HG03460 (cell line): ENCODE measurements at regions not wholly inside any gene's neighbourhood (a gene's known extent, or its start where the extent isn't known, plus 50 kb on each side); places are given as distances from the start of the nearest gene placed in this dataset.
"Not testable (repeated sequence)": the region's sequence is repeated elsewhere in the genome, so short reads cannot be mapped to it uniquely, and the experiment has no call there.

Experiments
- ATAC-seq: cut with Tn5 transposase; IDR thresholded peaks from one replicate; pipeline ENCODE4 v1.9.1; 2021; ENCODE audit not compliant: unreplicated experiment

GRCh38 chr13:44848920-44849676 lies 140.2 kb downstream of the NUFIP1 start:
- no peak for ATAC-seq

DNA sequence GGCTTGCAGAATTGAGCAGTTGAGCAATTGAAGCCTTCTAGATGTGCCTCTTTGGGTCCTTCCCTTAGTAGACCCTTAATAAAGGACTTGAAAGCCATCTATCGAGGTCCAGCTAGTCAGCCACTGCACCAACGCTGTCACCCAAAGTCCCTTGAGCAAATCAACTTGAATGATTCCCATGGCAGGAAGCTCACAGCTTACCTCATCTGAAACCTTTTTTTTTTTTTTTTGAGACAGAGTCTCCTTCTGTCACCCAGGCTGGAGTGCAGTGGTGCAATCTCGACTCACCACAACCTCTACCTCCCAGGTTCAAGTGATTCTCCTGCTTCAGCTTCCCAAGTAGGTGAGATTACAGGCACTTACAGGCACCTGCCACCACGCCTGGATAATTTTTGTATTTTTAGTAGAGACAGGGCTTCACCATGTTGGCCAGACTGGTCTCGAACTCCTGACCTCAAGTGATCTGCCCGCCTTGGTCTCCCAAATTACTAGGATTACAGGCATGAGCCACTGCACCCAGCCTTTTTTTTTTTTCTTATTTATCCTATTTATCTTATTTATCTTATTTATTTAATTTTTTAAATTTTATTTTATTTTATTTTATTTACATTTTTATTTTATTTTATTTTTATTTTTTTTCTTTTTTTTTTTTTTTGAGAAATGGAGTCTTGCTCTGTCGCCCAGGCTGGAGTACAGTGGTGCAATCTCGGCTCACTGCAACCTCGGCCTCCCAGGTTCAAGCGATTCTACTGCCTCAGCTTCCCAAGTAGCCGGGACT lies 143.8 kb downstream of the NUFIP1 start:
- ATAC-seq = not testable (repeated sequence)

DNA sequence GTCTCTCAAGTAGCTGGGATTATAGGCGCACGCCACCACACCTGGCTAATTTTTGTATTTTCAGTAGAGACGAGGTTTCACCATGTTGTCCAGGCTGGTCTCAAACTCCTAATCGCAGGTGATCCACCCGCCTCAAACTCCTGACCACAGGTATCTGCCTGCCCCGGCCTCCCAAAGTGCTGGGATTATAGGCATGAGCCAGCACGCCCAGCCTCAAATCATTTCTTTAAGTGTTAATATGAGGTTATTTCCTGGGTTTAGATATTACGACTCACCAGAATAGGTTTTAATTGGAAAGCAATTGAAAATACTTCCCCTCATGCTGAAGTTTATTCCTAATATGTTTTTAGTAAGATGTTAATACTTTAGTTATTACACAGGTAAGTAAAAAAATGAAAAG lies 144.5 kb downstream of the NUFIP1 start:
- no peak for ATAC-seq

DNA sequence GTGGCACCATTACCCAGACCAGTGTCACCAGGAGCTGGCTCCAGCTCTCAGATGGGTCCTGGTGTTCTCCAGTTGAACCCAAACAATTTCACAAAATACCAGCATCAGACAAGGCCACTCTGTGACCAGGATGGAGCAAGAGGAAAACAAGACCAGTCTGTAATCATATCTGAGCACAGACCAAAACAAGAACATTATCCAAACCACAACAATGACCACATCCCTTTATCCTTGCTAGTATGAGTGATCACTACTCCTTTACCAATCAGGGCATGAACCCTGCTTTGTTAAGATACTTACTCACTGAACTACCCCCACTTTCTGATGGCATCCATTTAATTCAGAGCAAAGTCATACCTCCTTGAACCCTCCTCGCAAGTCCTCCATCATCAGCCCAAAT lies 145.9 kb downstream of the NUFIP1 start:
- no peak for ATAC-seq

- no peak for ATAC-seq
These were observed 147.1 kb downstream of the NUFIP1 start for GRCh38 chr13:44842158-44842557.

DNA sequence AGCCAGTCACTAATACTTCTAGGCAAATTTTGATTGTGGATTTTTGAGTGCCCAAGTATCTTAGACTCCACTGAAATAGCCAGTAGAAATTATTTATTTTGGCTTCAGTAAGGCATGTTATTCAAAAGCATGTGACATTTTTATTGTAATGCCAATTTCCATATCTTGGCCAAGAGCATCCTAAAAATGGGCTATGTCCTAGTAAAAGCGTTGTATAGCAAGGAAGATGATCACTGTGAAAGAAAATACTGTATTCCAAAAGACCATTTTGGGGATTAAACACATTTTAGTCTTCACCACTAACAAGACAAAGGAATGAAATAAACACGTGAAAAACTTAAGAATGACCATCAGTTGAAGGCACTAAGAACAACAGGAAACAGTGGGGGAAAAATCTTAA lies 149.1 kb downstream of the NUFIP1 start:
- no peak for ATAC-seq

GRCh38 chr13:44837250-44837649 lies 152.0 kb downstream of the NUFIP1 start:
- no peak for ATAC-seq

GRCh38 chr13:44834404-44834803 lies 154.9 kb downstream of the NUFIP1 start:
- no peak for ATAC-seq

DNA sequence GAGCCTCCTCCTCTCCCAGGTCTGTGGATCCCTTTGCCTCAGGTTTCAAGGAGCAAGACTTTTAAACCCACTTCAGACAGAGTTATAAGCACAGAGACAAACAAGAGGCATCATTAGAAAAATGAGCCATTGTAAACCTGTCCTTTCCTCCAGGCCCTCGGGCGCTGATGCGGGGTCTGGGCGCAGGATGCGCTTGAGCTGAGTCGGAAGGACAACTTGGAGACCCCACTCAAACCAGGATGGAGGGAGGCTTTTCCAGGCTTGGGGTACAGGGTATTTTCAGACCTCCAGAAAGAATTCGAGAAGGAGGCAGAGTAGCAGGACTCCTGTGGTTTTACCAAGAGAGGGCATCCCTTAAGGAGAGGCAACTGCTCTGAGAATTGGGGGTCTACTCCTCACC lies 155.6 kb downstream of the NUFIP1 start:
- ATAC-seq = no peak

- ATAC-seq = no peak
These were observed 156.1 kb downstream of the NUFIP1 start for GRCh38 chr13:44833139-44833538.

- ATAC-seq = no peak
These were observed 162.5 kb downstream of the NUFIP1 start for GRCh38 chr13:44826591-44827350.

DNA sequence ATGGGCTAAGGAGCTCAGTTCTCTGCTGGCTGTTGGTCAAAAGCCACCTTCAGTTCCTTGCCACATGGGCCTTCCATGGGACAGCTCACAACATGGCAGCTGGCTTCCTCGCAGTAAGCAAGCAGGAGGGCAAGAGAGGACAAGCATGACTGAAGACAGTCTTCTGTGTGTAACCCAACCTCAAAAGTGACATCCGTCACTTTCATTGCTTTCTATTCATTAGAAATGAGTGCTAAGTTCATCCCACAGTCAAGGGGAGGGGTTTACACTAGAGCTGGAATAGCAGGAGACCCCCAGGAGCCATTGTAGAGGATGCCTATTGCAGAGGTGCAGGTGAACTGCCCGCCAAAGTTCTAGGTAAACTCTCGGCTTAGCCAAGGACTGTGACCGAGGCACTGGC lies 163.3 kb downstream of the NUFIP1 start:
- no peak for ATAC-seq

GRCh38 chr13:44823555-44823954 lies 165.7 kb downstream of the NUFIP1 start:
- ATAC-seq = not testable (repeated sequence)

GRCh38 chr13:44822291-44822690 lies 167.0 kb downstream of the NUFIP1 start:
- no peak for ATAC-seq

DNA sequence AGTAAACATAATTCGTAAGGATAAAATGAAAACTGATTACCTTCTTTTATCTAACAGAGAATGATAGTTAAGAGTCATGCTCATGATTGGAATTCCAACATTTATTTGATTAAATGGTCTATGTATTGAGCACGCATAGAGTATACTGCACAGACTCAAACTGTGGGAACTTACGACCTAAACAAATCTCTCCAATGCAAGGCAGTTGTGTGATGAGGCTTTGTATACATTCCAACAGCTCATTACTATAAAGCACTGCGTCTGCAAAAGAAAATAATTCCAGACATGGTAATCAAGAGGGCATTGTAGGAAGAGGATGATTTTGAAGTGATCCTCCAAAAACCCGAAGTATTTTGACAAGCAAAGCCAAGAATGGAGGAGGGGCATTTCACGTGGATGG lies 169.5 kb downstream of the NUFIP1 start:
- no peak for ATAC-seq

DNA sequence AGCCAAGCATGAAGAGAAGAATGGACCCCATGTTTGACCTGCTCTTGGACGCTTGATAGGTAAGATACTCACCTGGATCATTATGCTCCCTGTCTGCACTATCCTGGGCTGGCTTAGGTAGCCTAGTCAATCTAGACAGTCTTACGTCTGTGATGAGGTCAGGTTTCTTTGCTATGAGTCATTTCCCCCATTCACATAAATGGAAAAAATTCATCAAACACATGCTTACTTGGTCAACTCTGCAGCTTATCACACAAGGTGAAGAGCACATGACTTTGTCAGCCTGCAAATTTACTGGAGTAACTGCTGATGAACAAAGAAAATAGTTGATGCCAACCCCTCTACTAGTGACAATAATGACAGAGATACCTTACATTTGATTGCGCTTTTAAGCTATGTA lies 170.0 kb downstream of the NUFIP1 start:
- no peak for ATAC-seq

DNA sequence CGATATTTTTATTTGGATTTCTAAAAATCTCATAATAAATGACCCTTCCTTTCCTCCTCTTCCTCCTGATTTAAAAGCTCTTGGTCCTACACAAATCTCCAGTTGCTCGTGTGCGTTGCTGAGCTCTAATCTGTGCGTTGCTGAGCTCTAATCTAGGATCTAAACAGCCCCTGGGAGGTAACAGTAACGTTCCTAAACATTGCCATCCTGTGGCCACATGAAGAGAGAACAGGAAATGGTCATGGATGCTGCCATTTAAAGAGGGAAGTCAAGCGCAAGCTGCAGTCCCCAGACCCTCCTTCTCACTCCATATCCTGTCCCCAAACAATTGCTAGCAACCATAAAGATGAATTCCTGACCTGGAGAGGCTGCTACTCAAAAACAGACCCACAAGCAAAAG lies 170.8 kb downstream of the NUFIP1 start:
- ATAC-seq = no peak

DNA sequence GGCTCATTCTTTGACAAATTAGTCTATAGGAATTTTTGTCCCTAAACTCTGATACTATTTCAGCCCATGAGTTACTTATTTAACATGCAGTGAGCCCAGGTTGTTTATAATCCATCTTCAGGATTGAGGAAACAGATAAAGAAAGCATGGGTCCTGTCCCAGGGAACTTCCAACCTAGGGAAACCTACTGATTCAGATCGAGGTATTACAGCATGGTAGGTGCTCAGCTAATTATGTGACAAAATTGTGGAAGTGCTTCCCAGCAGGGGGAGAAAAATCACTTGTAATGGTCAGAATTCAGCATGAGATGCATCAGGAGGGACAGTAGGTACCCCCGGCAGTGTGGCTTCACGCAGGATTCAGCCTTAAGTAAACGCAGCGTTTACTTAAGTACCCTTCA lies 171.3 kb downstream of the NUFIP1 start:
- ATAC-seq = no peak

GRCh38 chr13:44817131-44817671 lies 172.1 kb downstream of the NUFIP1 start:
- ATAC-seq = no peak

GRCh38 chr13:44816701-44817100 lies 172.6 kb downstream of the NUFIP1 start:
- ATAC-seq = no peak

DNA sequence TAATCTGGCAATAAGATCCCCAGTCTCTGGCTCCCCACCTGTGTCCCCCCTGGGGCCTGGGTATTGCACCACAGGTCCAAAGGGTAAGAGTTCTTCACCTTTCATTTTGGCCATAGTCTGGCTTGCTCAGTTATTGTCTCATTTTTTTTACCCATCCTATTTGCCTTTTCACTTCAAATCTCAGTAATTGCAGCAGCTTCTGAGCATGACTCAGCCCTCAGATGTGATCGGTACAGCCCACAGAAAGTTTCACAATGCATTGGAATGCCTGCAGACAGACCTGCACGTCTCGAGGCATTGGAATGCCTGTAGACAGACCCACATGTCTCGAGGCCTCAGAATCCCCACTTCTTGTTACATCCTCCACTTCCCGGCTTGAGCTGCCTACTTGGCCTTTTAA lies 173.6 kb downstream of the NUFIP1 start:
- ATAC-seq = no peak
